Mucosa of descending colon (tissue), 3 donors: ENCODE measurements at regions not wholly inside any gene's neighbourhood (a gene's known extent, or its start where the extent isn't known, plus 50 kb on each side); places are given as distances from the start of the nearest gene placed in this dataset.

Experiments used
- ATAC-seq: fragments of 200-7000 bp; cut with Tn5 transposase; one replicate; pipeline ENCODE4 v1.9.1; 2020; ENCODE audit warnings: mild to moderate bottlenecking, moderate library complexity
- DNase-seq, 3 donors: peaks; one replicate each; pipeline ENCODE4 v3.0.0-alpha.2; 2020
- H3K36me3 ChIP-seq: fragments of 200-600 bp; one replicate; pipeline ENCODE4 v1.8.0; 2021; ENCODE audit warnings: low read depth, mild to moderate bottlenecking
- H3K4me1 ChIP-seq: fragments of 200-600 bp; one replicate; pipeline ENCODE4 v1.8.0; 2021; ENCODE audit warnings: low read depth, mild to moderate bottlenecking
- H3K4me3 ChIP-seq: fragments of 200-600 bp; one replicate; pipeline ENCODE4 v1.8.0; 2021; ENCODE audit warnings: mild to moderate bottlenecking
- H3K9me3 ChIP-seq: fragments of 200-600 bp; one replicate; pipeline ENCODE4 v1.8.0; 2021; ENCODE audit warnings: mild to moderate bottlenecking
- intact Hi-C, 2 donors: fragments of 100-400 bp; cut with DNase I in 1 of 2; cut with micrococcal nuclease in 1 of 2; formaldehyde crosslinking; loops; one replicate each; pipeline versions ENCODE4 v1.11.0 to v1.11.1; 2022; cut with DNase I, micrococcal nuclease
- TF ChIP-seq, protein P1 (sequence below): fragments of 200-600 bp; IDR thresholded peaks from one replicate; pipeline ENCODE4 v1.8.0; 2022; ENCODE audit warnings: antibody characterized with exemption, mild to moderate bottlenecking
- donor health status: DM: no; HTN: no; CAD: no; lungs with moderate emphysema.
- donor health status: DM: no; HTN: no; CAD: no.
- donor health status: DM: no; HTN: yes; CAD: no.

DNA sequence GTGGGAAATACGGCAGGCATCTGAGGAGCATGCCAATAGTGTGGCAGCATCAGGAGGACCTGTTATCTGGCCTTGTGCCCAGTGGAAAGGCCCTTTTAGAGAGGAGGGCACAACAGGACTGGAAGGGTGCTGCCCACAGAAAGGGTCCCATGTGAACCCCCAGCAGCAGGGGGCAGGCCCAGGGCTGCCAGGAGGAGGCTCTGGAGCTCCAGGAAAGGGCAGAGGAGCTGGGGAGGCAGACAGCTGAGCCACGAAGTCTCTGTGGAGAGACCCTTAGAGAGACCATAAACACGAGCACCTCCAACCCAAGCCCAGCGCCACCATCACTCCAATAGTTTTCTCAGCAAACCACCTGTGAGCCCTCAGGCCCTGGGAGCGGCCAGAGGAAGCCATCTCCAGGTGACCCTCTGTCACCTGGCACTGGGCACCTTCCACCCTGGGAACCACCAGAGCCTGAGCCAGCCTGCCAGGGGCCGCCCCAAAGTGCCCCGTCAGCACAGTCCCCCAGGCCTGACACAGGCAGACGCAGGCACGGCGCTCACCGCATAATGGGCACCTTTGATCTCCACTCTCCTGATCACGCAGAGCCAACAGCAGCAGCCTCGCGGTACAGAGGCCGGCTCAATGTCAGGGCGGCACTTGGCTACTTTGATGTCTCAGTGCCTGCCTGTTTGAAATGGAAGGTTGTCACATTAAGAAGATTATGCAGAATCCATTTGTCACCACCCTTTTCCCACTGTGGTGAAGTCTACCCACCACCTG lies 162.5 kb upstream of the RAB6C start:
- Histone ChIP-seq H3K9me3 (peaks cover 9% of the 10 kb centered on the region), H3K4me3 (no peak overlapping the region), H3K36me3 (no peaks in the 10 kb centered on the region), H3K4me1 (peaks cover 11% of the 10 kb centered on the region)
- ATAC-seq: no peak
- no peak for DNase-seq
- intact Hi-C loops: no loop called here
- TF ChIP-seq, protein P1, sequence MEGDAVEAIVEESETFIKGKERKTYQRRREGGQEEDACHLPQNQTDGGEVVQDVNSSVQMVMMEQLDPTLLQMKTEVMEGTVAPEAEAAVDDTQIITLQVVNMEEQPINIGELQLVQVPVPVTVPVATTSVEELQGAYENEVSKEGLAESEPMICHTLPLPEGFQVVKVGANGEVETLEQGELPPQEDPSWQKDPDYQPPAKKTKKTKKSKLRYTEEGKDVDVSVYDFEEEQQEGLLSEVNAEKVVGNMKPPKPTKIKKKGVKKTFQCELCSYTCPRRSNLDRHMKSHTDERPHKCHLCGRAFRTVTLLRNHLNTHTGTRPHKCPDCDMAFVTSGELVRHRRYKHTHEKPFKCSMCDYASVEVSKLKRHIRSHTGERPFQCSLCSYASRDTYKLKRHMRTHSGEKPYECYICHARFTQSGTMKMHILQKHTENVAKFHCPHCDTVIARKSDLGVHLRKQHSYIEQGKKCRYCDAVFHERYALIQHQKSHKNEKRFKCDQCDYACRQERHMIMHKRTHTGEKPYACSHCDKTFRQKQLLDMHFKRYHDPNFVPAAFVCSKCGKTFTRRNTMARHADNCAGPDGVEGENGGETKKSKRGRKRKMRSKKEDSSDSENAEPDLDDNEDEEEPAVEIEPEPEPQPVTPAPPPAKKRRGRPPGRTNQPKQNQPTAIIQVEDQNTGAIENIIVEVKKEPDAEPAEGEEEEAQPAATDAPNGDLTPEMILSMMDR: no peak

DNA sequence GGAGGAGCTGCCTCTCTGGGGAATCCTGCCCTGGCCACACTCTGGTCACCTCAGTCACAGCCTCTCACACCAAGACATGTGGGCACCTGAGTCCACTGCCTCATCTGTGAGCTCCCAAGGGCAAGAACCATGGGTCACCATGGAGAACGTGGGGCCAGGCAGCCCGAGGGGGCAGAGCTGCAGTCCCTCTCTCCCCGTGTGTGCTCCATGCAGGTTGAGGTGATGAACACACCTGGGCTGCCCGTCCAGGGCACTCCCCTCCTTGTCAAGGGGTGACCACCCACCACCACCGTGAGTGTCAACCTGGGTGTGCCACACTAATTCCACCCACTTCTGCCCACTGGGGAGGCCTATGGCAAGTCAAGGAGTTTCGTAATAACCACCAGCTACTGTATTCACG lies 159.6 kb upstream of the RAB6C start:
- H3K4me3 ChIP-seq: no peak overlapping the region
- H3K4me1 ChIP-seq: no peaks in the 10 kb centered on the region
- TF ChIP-seq, protein P1: no peak
- no peak for DNase-seq
- intact Hi-C loops: no loop called here
- ATAC-seq: no peak
- H3K9me3 ChIP-seq: peaks cover 9% of the 10 kb centered on the region
- no peaks in the 10 kb centered on the region for H3K36me3 ChIP-seq

DNA sequence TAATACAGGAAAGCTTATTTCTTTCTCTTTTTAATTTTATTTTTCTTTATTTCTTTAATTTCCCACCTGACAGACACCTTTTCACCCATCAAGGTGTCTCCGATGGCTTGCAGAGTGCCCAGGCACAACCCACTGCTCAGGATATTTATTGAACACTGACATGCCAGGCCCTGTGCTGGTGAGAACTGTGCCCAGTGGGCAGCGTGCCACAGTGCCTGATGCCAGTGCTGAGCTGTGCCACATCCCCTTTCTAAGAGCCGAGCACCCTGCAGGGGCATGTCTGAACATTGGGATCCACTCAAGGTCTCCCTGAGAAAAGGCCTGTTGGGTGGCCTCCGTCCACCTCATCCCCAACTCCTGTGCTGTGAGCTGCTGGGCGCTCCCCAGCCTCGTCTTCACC lies 158.6 kb upstream of the RAB6C start:
- TF ChIP-seq, protein P1: no peak
- intact Hi-C loops: no loop called here
- no peaks in the 10 kb centered on the region for H3K9me3 ChIP-seq
- no peaks in the 10 kb centered on the region for H3K4me1 ChIP-seq
- no peak overlapping the region for H3K4me3 ChIP-seq
- no peaks in the 10 kb centered on the region for H3K36me3 ChIP-seq
- DNase-seq (no peak), ATAC-seq (no peak)

DNA sequence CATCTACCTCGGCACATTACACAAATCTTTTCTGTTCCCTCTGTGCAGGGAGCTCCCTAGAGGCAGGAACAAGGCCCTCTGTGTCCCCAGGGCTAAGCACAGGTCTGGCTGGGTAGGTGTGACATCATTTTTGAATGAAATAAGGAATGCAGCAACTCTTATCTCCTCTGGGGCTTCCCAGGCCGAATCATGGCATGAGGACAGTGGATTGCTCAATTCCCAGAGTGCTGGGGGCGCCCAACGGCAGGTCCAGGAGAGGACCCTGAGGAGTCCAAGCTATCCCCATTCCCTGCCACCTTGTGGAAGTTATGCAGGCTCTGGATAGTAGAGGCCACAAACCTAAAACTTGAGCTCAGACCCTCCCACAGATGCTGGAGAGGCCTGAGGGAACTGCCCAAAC lies 158.0 kb upstream of the RAB6C start:
- no peaks in the 10 kb centered on the region for H3K36me3 ChIP-seq
- no peak overlapping the region for H3K4me3 ChIP-seq
- ATAC-seq (no peak), DNase-seq (no peak)
- TF ChIP-seq, protein P1: no peak
- H3K4me1 ChIP-seq: no peaks in the 10 kb centered on the region
- no peaks in the 10 kb centered on the region for H3K9me3 ChIP-seq
- intact Hi-C loops: no loop called here

DNA sequence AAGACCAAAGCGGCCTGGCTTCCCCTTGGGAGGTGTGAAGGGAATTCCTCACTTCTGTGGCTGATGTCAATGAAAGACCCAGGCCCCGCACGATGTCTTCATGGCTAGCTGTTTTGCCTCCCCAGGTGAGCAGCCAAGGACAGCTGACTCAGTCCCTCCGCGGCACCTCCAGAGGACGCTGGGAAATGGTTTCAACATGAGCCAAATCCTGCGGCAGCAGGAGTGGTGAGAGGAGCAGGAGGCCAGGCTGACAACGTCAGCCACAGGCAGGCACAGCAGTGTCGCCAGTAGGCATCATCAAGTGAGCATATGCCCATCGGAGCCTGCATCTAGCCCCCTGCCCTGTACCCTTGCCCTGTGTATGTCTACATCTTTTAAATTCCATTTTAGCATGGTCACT lies 156.4 kb upstream of the RAB6C start:
- ATAC-seq (no peak), DNase-seq (no peak)
- Histone ChIP-seq H3K36me3 (no peaks in the 10 kb centered on the region), H3K4me3 (no peak overlapping the region), H3K4me1 (no peaks in the 10 kb centered on the region), H3K9me3 (no peaks in the 10 kb centered on the region)
- TF ChIP-seq, protein P1: no peak
- intact Hi-C loops: no loop called here
